ENCODE measurements at regions not wholly inside any gene's neighbourhood (a gene's known extent, or its start where the extent isn't known, plus 50 kb on each side); places are given as distances from the start of the nearest gene placed in this dataset.

GRCh38 chr12:19749906-19750574 lies 310.7 kb downstream of the AEBP2 start:
- Histone ChIP-seq H3K36me3 (ENCODE audit: insufficient read depth, low read length) (no peaks in the 10 kb centered on the region), H3K4me3 (ENCODE audit: low read length) (no peak overlapping the region), H3K9me3 (ENCODE audit: control insufficient read depth in 1 of 2, insufficient read depth in 1 of 2, low read length in 2 of 2) (peaks cover 3 to 6% of the 10 kb centered on the region in 2 experiments), H3K4me1 (ENCODE audit: insufficient read depth, low read length) (no peaks in the 10 kb centered on the region), H3K27me3 (ENCODE audit: control insufficient read depth in 1 of 2, insufficient read depth in 2 of 2, low read length in 2 of 2) (no peaks in the 10 kb centered on the region), H3K27ac (ENCODE audit: low read depth in 1 of 2, low read length in 2 of 2) (no peak overlapping the region)
- intact Hi-C loops (cut with DNase I, micrococcal nuclease): no loop called here
- DNase-seq (no peak), ATAC-seq (ENCODE audit: poor library complexity) (no peak)
- CTCF ChIA-PET: no interaction called here
- Mint-ChIP-seq H3K27me3 (no peaks in the 10 kb centered on the region), H3K36me3 (ENCODE audit: low read depth) (no peaks in the 10 kb centered on the region), H3K27ac (no peak overlapping the region), H3K4me3 (no peak overlapping the region), H3K4me1 (ENCODE audit: low read depth) (no peaks in the 10 kb centered on the region), H3K9me3 (peaks cover 15% of the 10 kb centered on the region)
- POLR2A ChIA-PET: no interaction called here
- no peak for TF ChIP-seq CTCF (IDR thresholded peaks at IDR 0.05)

- no peak for ATAC-seq (ENCODE audit: poor library complexity)
- Mint-ChIP-seq H3K4me3 (no peak overlapping the region), H3K36me3 (ENCODE audit: low read depth) (no peaks in the 10 kb centered on the region), H3K27ac (no peak overlapping the region), H3K4me1 (ENCODE audit: low read depth) (no peaks in the 10 kb centered on the region), H3K9me3 (peaks cover 15% of the 10 kb centered on the region), H3K27me3 (no peaks in the 10 kb centered on the region)
- no peak for TF ChIP-seq CTCF (IDR thresholded peaks at IDR 0.05)
- Histone ChIP-seq H3K4me1 (ENCODE audit: insufficient read depth, low read length) (no peaks in the 10 kb centered on the region), H3K9me3 (ENCODE audit: control insufficient read depth in 1 of 2, insufficient read depth in 1 of 2, low read length in 2 of 2) (peaks cover 3 to 6% of the 10 kb centered on the region in 2 experiments), H3K27me3 (ENCODE audit: control insufficient read depth in 1 of 2, insufficient read depth in 2 of 2, low read length in 2 of 2) (no peaks in the 10 kb centered on the region), H3K36me3 (ENCODE audit: insufficient read depth, low read length) (no peaks in the 10 kb centered on the region), H3K4me3 (ENCODE audit: low read length) (no peak overlapping the region), H3K27ac (ENCODE audit: low read depth in 1 of 2, low read length in 2 of 2) (no peak overlapping the region)
- DNase-seq: no peak
- CTCF ChIA-PET: no interaction called here
- POLR2A ChIA-PET: no interaction called here
- intact Hi-C loops (cut with DNase I, micrococcal nuclease): no loop called here
These were observed 311.8 kb downstream of the AEBP2 start for GRCh38 chr12:19751078-19751477.

DNA sequence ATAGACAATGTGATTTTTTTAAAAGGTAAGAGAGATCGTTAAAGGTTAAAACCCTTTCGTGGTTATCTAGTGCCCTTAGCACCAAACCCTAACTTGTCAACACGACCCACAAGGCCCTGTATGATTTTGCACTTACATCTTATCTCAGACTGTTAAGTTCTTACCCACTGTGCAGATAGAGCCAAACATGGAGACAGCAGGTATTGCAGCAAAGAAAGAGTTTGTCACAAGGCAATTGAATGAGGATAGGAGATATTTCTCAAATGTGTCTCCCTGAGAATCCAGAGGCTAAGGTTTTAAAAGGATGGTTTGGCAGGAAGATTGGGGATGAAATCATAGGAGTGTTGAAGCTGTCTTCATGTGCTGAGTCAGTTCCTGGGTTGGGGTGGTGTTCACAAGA lies 313.4 kb downstream of the AEBP2 start:
- Histone ChIP-seq H3K27me3 (ENCODE audit: control insufficient read depth in 1 of 2, insufficient read depth in 2 of 2, low read length in 2 of 2) (no peaks in the 10 kb centered on the region), H3K9me3 (ENCODE audit: control insufficient read depth in 1 of 2, insufficient read depth in 1 of 2, low read length in 2 of 2) (peaks cover 3 to 6% of the 10 kb centered on the region in 2 experiments), H3K36me3 (ENCODE audit: insufficient read depth, low read length) (no peaks in the 10 kb centered on the region), H3K27ac (ENCODE audit: low read depth in 1 of 2, low read length in 2 of 2) (no peak overlapping the region), H3K4me3 (ENCODE audit: low read length) (no peak overlapping the region), H3K4me1 (ENCODE audit: insufficient read depth, low read length) (no peaks in the 10 kb centered on the region)
- peaks cover 15% of the 10 kb centered on the region for H3K9me3 Mint-ChIP-seq
- DNase-seq (no peak), ATAC-seq (ENCODE audit: poor library complexity) (no peak)
- CTCF ChIA-PET: no interaction called here
- intact Hi-C loops (cut with DNase I, micrococcal nuclease): no loop called here
- no peak overlapping the region for H3K27ac Mint-ChIP-seq
- POLR2A ChIA-PET: no interaction called here
- no peaks in the 10 kb centered on the region for H3K36me3 Mint-ChIP-seq (ENCODE audit: low read depth)
- H3K4me3 Mint-ChIP-seq: no peak overlapping the region
- no peaks in the 10 kb centered on the region for H3K4me1 Mint-ChIP-seq (ENCODE audit: low read depth)
- no peak for TF ChIP-seq CTCF (IDR thresholded peaks at IDR 0.05)
- H3K27me3 Mint-ChIP-seq: no peaks in the 10 kb centered on the region

Data from CD4-positive, alpha-beta T cell (primary cell).